Brain microvascular endothelial cell (primary cell): ENCODE measurements at regions not wholly inside any gene's neighbourhood (a gene's known extent, or its start where the extent isn't known, plus 50 kb on each side); places are given as distances from the start of the nearest gene placed in this dataset.

ENCODE experiments used
- DNase-seq: peaks from one replicate; pipeline ENCODE4 v3.0.0-alpha.2; 2020
- H3K27ac ChIP-seq: fragments of 250-450 bp; sonication (Bioruptor Pico); 2 replicates; pipeline ENCODE4 v1.5.1; 2020; ENCODE audit warnings: mild to moderate bottlenecking, moderate library complexity
- H3K27me3 ChIP-seq: fragments of 250-450 bp; sonication (Bioruptor Pico); replicated peaks from 2 replicates; pipeline ENCODE4 v1.5.1; 2020; ENCODE audit warnings: mild to moderate bottlenecking
- H3K36me3 ChIP-seq: fragments of 250-450 bp; sonication (Bioruptor Pico); replicated peaks from 2 replicates; pipeline ENCODE4 v1.5.1; 2020; ENCODE audit warnings: mild to moderate bottlenecking
- H3K4me3 ChIP-seq: 2 replicates; pipeline ENCODE4 v1.5.1; 2011; ENCODE audit warnings: low read depth, mild to moderate bottlenecking, control low read depth, low read length, moderate library complexity
- in situ Hi-C: cut with HindIII; loops from 2 replicates; pipeline ENCODE4 v1.10.0; 2017; ENCODE audit warnings: low sequenced_read_pairs, low pct_ligation_motif_present
- TF ChIP-seq, protein P1 (sequence below): IDR thresholded peaks from 2 replicates; pipeline ENCODE4 v1.5.1; 2011; ENCODE audit warnings: low read depth, mild to moderate bottlenecking, moderate library complexity, low read length, control low read depth, inconsistent platforms; ENCODE audit errors: missing control alignments

DNA sequence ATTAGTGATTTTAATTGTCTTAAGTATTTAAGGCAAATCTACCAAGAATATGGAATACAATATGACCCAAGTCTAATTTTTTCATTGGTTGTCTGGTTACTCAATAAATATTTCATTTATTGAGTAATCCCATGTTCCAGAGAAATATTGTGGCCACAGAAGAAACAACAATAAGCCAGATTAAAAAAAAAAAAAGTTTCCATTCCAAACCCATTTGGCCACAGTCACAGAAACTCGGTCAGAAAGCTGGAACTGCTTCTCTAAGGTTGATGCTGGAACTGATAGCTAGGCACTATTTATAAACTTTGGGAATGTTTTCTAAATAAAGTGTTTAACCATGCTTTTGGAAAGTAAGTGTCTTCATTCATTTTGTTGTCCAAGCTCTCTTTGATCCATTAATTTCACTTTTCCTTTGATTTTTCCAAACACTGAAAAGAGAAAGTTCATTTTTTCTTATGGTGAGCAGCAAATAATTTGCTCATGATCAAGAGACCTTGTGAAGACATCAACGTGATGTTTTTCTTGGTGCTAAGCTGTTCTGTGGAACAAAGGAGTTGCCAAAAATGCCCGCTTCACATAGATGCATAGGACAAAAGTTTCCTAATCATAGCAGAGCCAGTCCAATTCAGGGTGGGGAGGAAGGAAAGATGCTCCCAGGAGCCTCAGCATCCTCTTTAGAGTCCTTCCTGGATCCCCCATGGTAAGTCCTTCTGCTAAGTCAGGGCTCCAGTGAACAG lies 72.1 kb upstream of the CCBE1 start:
- Histone ChIP-seq H3K27me3 (no peaks in the 10 kb centered on the region), H3K4me3 (no peak overlapping the region), H3K27ac (no peak overlapping the region), H3K36me3 (no peaks in the 10 kb centered on the region)
- TF ChIP-seq, protein P1, sequence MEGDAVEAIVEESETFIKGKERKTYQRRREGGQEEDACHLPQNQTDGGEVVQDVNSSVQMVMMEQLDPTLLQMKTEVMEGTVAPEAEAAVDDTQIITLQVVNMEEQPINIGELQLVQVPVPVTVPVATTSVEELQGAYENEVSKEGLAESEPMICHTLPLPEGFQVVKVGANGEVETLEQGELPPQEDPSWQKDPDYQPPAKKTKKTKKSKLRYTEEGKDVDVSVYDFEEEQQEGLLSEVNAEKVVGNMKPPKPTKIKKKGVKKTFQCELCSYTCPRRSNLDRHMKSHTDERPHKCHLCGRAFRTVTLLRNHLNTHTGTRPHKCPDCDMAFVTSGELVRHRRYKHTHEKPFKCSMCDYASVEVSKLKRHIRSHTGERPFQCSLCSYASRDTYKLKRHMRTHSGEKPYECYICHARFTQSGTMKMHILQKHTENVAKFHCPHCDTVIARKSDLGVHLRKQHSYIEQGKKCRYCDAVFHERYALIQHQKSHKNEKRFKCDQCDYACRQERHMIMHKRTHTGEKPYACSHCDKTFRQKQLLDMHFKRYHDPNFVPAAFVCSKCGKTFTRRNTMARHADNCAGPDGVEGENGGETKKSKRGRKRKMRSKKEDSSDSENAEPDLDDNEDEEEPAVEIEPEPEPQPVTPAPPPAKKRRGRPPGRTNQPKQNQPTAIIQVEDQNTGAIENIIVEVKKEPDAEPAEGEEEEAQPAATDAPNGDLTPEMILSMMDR = no peak
- in situ Hi-C loops = no loop called here
- no peak for DNase-seq

DNA sequence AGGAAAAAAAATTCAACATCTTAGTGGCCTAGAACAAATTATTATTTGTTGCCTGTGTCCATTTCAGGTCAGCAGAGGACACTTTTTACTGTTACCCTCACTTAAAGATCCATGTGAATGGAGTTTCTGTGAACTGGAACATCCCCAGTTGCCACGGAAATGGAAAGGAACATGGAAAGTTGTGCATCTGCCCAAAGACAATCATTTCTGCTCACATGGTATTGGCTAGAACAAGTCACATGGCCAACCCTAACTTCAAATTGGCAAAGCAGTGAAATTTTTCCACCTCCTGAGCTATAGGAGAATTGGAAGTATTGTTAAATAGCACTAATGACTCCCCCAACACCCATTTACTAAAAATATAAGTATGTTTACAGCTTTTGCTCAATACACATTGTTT lies 71.2 kb upstream of the CCBE1 start:
- in situ Hi-C loops = no loop called here
- Histone ChIP-seq H3K4me3 (no peak overlapping the region), H3K36me3 (no peaks in the 10 kb centered on the region), H3K27ac (no peak overlapping the region), H3K27me3 (no peaks in the 10 kb centered on the region)
- DNase-seq = no peak
- TF ChIP-seq, protein P1 = no peak

DNA sequence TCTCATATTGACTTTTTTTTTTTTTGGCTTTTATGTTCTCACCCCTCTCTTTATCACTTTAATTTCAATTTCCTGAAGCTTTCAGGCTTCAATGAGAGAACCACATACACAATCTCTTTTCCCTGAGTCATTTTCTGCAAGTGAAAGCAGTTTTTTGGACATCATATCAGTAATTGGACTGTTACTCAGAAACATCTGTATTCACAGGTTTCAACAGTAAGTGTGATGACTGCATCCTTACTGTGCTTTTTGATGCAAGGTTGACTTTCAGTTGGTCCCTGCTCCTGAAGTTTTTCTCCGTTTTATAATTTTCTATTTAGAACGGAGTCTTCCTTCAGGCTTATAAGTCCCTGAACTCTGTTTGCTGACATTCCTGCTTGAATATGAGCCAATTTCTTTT lies 70.5 kb upstream of the CCBE1 start:
- no peak for DNase-seq
- in situ Hi-C loops = no loop called here
- H3K4me3 ChIP-seq = no peak overlapping the region
- no peak overlapping the region for H3K27ac ChIP-seq
- no peaks in the 10 kb centered on the region for H3K27me3 ChIP-seq
- no peaks in the 10 kb centered on the region for H3K36me3 ChIP-seq
- TF ChIP-seq, protein P1 = no peak

DNA sequence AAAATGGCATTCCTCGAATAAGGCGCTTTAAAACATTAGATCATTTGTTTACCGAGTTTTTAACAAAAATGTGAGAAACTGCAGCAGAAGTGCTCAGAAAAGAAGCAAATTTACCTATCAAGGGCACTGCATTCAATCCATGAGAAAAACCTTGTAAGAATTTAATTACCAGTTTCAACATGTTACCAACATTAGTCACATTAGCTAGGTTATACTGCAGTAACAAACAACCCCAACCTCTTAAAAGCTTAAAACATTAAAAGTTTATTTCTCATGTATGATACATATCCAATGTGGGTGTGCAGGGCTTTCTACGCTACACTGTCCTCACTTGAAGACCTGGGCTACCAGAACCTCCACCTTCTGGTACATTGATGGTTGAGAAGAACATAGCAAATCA lies 68.1 kb upstream of the CCBE1 start:
- in situ Hi-C loops = no loop called here
- TF ChIP-seq, protein P1 = no peak
- H3K36me3 ChIP-seq = no peaks in the 10 kb centered on the region
- H3K27me3 ChIP-seq = no peaks in the 10 kb centered on the region
- no peak for DNase-seq
- H3K4me3 ChIP-seq = no peak overlapping the region
- no peak overlapping the region for H3K27ac ChIP-seq

DNA sequence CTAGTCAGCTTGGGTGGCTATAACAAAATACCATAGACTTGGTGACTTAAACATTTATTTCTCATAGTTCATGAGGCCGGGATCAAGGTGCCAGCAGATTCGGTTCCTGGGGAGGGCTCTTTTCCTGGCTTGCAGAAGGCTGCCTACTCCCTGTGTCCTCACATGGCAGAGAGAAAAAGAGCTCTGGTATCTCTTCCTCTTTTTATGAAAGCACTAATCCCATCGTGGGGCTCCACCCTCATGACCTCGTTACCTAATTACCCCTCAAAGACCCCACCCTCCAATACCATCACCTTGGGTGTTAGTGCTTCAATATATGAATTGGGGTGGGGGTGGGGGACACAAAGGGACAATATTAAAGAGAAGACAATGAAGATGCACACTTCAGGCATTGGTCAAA lies 67.1 kb upstream of the CCBE1 start:
- no peak for DNase-seq
- no peaks in the 10 kb centered on the region for H3K27me3 ChIP-seq
- in situ Hi-C loops = no loop called here
- TF ChIP-seq, protein P1 = no peak
- no peak overlapping the region for H3K27ac ChIP-seq
- H3K4me3 ChIP-seq = no peak overlapping the region
- no peaks in the 10 kb centered on the region for H3K36me3 ChIP-seq
